Panc1 (cell line): ENCODE measurements at regions not wholly inside any gene's neighbourhood (a gene's known extent, or its start where the extent isn't known, plus 50 kb on each side); places are given as distances from the start of the nearest gene placed in this dataset.

Experiments
- ATAC-seq: fragments of 200-7000 bp; cut with Tn5 transposase; 2 replicates; pipeline ENCODE4 v1.9.1; 2020; ENCODE audit warnings: mild to moderate bottlenecking, moderate library complexity
- BruUV-seq: library from RNA; stranded (reverse); fragments of 400-500 nt; replicated peaks from 2 replicates; lab custom pipeline; 2021; lab: Mats Ljungman, UMichigan
- CTCF ChIA-PET: fragments of 300-600 bp; sonication (Branson Sonifier 250); formaldehyde crosslinking; loops from one replicate; lab custom pipeline; 2022; ENCODE audit warnings: antibody characterized with exemption; lab: Charles Lee
- POLR2A ChIA-PET: fragments of 300-600 bp; sonication (Branson Sonifier 250); formaldehyde crosslinking; loops from one replicate; lab custom pipeline; 2022; ENCODE audit warnings: antibody characterized with exemption; lab: Charles Lee
- DNase-seq: peaks from one replicate; pipeline ENCODE4 v3.0.0-alpha.2; 2010; ENCODE audit warnings: low read depth, low spot score
- H3K27ac ChIP-seq: 2 replicates; pipeline ENCODE4 v1.5.1; 2011; ENCODE audit warnings: mild to moderate bottlenecking, low read length, inconsistent platforms
- H3K27me3 ChIP-seq: fragments of 200-500 bp; sonication (Bioruptor generic); 2 replicates; pipeline ENCODE4 v1.6.0; 2014; ENCODE audit warnings: low read length, inconsistent platforms; ENCODE audit not compliant: control insufficient read depth, insufficient read depth
- H3K36me3 ChIP-seq: fragments of 200-500 bp; sonication (Bioruptor generic); 2 replicates; pipeline ENCODE4 v1.5.1; 2014; ENCODE audit warnings: inconsistent platforms, mild to moderate bottlenecking, low read length, moderate library complexity; ENCODE audit not compliant: control insufficient read depth, insufficient read depth
- H3K4me1 ChIP-seq: 2 replicates; pipeline ENCODE4 v1.5.1; 2011; ENCODE audit warnings: inconsistent platforms, mild to moderate bottlenecking, low read length, moderate library complexity; ENCODE audit not compliant: control insufficient read depth, insufficient read depth
- H3K4me3 ChIP-seq, 2 experiments: 2 replicates each; pipeline ENCODE4 v1.5.1; 2011 to 2012; ENCODE audit warnings: low read depth in 2 of 2, low read length in 2 of 2, mild to moderate bottlenecking in 2 of 2, inconsistent platforms in 1 of 2, moderate library complexity in 1 of 2
- H3K9me3 ChIP-seq: fragments of 200-500 bp; sonication (Bioruptor generic); 2 replicates; pipeline ENCODE4 v1.5.1; 2014; ENCODE audit warnings: low read depth, mild to moderate bottlenecking, inconsistent platforms, low read length, moderate library complexity; ENCODE audit not compliant: control insufficient read depth, insufficient read depth
- POLR2AphosphoS5 ChIP-seq: IDR thresholded peaks from 2 replicates; pipeline ENCODE4 v1.6.1; 2012; ENCODE audit warnings: mild to moderate bottlenecking, low read depth, low read length, moderate library complexity
- SIN3A ChIP-seq: IDR thresholded peaks from 2 replicates; pipeline ENCODE4 v1.6.1; 2012; ENCODE audit warnings: low read depth, mild to moderate bottlenecking, low read length, moderate library complexity, borderline replicate concordance; ENCODE audit not compliant: insufficient read depth
- TCF7L2 ChIP-seq: IDR thresholded peaks from 2 replicates; pipeline ENCODE4 v1.6.1; 2011; ENCODE audit warnings: mild to moderate bottlenecking, low read depth, low read length, inconsistent platforms
- in situ Hi-C: cut with HindIII; loops from 2 replicates; pipeline ENCODE4 v1.10.0; 2016; ENCODE audit warnings: low sequenced_read_pairs, low pct_unique_long_range_greater_than_20kb
- intact Hi-C: fragments of 100-400 bp; cut with micrococcal nuclease; formaldehyde crosslinking; loops from one replicate; pipeline ENCODE4 v1.10.0; 2022; ENCODE audit not compliant: unreplicated experiment
- TF ChIP-seq, protein P1 (sequence below), 2 experiments: IDR thresholded peaks; 2 replicates each; pipeline ENCODE4 v1.6.1; 2011 to 2012; ENCODE audit warnings: low read depth in 2 of 2, control low read depth in 1 of 2, low read length in 1 of 2, mild to moderate bottlenecking in 1 of 2, moderate library complexity in 1 of 2; ENCODE audit not compliant: insufficient read depth in 1 of 2
- TF ChIP-seq, protein P2 (sequence below): fragments of 450-650 bp; IDR thresholded peaks from 2 replicates; pipeline ENCODE4 v1.5.1; 2017; ENCODE audit warnings: mild to moderate bottlenecking

DNA sequence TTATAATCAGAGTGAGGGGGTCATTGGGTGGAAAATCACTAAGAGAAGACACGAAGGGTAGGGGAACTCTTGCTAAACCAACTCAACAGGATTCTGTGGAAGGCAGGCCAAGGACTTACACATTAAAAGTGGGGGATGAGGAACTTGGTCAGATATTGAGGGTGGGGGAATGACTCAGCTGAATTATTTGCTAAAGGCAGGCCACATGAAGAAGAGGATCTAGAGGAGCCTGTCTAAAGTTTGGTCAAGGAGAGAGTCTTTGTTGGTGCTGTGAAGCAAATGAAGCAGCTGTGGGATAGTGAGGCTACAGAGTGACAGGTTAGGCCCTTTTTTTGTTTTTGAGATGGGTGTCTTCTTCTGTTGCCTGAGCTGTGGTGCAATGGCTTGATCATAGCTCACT, 63.9 kb upstream of the SPRY4 start:
- H3K27me3 ChIP-seq = no peaks in the 10 kb centered on the region
- BruUV-seq = no TSS peak
- H3K4me1 ChIP-seq = peaks cover 12% of the 10 kb centered on the region; the same call in 1 of the 2 replicates
- in situ Hi-C loops = no loop called here
- ChIA-PET CTCF (no interaction called here), POLR2A (no interaction called here)
- 0 out of 2 replicates have a peak overlapping the region, but pooled peaks have one; percentile 2 for H3K27ac ChIP-seq
- ATAC-seq (no peak), DNase-seq (no peak)
- H3K36me3 ChIP-seq = no peaks in the 10 kb centered on the region
- intact Hi-C loops = no loop called here
- H3K9me3 ChIP-seq = no peaks in the 10 kb centered on the region
- TF ChIP-seq, protein P1, sequence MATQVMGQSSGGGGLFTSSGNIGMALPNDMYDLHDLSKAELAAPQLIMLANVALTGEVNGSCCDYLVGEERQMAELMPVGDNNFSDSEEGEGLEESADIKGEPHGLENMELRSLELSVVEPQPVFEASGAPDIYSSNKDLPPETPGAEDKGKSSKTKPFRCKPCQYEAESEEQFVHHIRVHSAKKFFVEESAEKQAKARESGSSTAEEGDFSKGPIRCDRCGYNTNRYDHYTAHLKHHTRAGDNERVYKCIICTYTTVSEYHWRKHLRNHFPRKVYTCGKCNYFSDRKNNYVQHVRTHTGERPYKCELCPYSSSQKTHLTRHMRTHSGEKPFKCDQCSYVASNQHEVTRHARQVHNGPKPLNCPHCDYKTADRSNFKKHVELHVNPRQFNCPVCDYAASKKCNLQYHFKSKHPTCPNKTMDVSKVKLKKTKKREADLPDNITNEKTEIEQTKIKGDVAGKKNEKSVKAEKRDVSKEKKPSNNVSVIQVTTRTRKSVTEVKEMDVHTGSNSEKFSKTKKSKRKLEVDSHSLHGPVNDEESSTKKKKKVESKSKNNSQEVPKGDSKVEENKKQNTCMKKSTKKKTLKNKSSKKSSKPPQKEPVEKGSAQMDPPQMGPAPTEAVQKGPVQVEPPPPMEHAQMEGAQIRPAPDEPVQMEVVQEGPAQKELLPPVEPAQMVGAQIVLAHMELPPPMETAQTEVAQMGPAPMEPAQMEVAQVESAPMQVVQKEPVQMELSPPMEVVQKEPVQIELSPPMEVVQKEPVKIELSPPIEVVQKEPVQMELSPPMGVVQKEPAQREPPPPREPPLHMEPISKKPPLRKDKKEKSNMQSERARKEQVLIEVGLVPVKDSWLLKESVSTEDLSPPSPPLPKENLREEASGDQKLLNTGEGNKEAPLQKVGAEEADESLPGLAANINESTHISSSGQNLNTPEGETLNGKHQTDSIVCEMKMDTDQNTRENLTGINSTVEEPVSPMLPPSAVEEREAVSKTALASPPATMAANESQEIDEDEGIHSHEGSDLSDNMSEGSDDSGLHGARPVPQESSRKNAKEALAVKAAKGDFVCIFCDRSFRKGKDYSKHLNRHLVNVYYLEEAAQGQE (IDR thresholded peaks at IDR 0.05; ENCODE audit: insufficient read depth in 1 of 2, low read depth in 2 of 2, low read length in 1 of 2) = no peak
- TF ChIP-seq POLR2AphosphoS5 = no peak
- no peak for TF ChIP-seq SIN3A
- no peak overlapping the region for H3K4me3 ChIP-seq

DNA sequence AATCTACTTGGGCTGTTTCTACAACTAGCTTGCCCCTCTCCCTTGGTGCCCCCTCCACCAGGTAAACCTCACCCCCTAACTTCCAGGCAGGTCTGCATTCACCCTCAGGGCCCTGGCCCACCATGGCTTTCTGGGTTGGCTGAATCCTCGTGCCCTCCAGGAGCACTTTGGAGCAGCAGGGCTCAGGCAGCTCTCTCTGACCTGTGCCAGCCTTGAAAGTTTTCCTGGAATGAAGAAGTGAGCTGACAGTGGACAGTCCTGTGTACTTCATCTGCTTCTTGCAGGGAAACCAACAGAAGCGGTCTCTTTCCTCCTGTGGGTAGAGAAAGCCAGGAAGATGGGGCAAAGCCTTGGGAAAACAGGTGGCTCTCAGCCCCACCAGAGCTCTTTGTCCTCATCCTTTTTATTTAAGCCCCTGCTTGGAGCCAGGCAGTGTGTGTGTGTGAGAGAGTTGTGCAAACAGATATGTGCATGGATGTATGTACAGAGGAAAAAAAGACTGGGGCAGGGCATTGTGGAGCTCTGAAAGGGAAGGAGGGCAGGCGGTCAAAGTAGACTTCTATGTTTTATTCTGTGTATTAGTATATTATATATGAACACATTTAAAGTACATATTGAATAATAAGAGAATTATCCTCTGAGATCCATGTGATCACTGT, 62.3 kb upstream of the SPRY4 start:
- Histone ChIP-seq H3K9me3 (no peaks in the 10 kb centered on the region), H3K4me1 (peaks cover 12% of the 10 kb centered on the region; the same call in 1 of the 2 replicates), H3K4me3 (no peak overlapping the region), H3K36me3 (no peaks in the 10 kb centered on the region), H3K27me3 (no peaks in the 10 kb centered on the region), H3K27ac (no peak overlapping the region; the same call in 1 of the 2 replicates)
- POLR2A ChIA-PET = interaction anchor here (0.7 kb wide), 1 partner anchor 24 kb away, joined by 6 read pairs; no protein-coding TSS in a partner anchor
- intact Hi-C loops (no loop called here), in situ Hi-C loops (no loop called here)
- TF ChIP-seq TCF7L2 = no peak
- TF ChIP-seq, protein P1 (IDR thresholded peaks at IDR 0.05; ENCODE audit: insufficient read depth in 1 of 2, low read depth in 2 of 2, low read length in 1 of 2) = no peak
- TF ChIP-seq POLR2AphosphoS5 = no peak
- no peak for TF ChIP-seq SIN3A
- TF ChIP-seq, protein P2, sequence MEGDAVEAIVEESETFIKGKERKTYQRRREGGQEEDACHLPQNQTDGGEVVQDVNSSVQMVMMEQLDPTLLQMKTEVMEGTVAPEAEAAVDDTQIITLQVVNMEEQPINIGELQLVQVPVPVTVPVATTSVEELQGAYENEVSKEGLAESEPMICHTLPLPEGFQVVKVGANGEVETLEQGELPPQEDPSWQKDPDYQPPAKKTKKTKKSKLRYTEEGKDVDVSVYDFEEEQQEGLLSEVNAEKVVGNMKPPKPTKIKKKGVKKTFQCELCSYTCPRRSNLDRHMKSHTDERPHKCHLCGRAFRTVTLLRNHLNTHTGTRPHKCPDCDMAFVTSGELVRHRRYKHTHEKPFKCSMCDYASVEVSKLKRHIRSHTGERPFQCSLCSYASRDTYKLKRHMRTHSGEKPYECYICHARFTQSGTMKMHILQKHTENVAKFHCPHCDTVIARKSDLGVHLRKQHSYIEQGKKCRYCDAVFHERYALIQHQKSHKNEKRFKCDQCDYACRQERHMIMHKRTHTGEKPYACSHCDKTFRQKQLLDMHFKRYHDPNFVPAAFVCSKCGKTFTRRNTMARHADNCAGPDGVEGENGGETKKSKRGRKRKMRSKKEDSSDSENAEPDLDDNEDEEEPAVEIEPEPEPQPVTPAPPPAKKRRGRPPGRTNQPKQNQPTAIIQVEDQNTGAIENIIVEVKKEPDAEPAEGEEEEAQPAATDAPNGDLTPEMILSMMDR = no peak
- CTCF ChIA-PET = no interaction called here
- peak; percentile 50 for ATAC-seq
- no TSS peak for BruUV-seq
- DNase-seq = no peak
